UCSD-AML1 (cell line): ENCODE measurements at regions not wholly inside any gene's neighbourhood (a gene's known extent, or its start where the extent isn't known, plus 50 kb on each side); places are given as distances from the start of the nearest gene placed in this dataset.

Experiments
- DNase-seq: peaks from one replicate; lab custom pipeline; 2025; ENCODE audit not compliant: unreplicated experiment; lab: John Stamatoyannopoulos, UW

DNA sequence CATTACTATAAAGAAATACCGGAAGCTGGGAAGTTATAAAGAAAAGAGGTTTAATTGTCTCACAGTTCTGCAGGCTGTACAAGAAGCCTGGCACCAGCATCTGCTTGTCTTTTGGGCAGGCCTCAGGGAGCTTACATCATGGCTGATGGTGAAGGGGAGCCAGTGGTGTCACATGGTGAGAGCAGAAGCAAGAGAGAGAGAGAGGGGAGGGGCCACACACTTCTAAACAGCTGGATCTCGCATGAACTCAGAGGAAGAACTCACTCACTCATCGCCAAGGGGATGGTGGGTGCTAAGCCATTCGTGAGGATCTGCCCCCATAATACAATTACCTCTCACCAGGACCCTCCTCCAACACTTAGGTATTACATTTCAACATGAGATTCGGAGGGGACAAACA is 51.8 kb upstream of the ANKRD34C start:
- no peak for DNase-seq

DNA sequence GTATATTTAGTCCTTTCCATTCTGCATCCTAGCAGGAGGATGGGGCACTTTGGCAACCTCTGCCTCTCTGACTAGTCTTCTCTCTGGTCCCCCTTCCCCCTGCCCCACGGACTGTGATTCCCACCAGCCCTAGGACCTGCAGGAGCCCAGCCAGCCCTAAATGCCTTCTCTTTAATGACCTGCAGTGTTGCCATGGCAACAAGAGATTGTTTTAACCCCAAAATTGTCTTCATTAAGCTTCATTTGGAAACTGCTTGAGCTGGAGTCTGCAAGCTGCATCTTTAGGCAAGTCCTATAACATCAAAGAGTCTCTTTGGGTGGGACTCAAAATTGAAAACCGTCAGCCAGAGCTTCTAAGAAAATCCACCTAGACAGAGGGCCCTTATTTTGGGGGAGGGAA is 59.7 kb upstream of the ANKRD34C start:
- DNase-seq: no peak

DNA sequence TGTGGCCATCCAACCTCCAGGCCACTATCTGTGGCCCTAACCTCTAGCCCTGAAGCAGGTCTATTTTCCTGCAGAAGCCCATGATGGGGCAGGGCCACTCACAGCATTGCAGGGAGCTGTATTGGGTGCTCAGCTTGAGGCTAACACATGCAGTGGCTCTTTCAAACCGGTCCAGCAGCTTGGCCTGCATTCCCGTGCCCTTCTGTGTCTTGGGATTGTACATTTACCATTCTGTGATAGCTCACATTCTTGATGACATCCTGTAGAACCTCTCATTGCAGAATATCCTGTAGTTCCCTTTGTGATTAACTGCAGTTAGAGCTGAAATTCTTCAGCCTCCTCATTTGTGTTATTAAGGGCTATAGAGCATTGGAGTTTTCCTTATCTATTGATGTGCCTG is 60.8 kb upstream of the ANKRD34C start:
- no peak for DNase-seq

DNA sequence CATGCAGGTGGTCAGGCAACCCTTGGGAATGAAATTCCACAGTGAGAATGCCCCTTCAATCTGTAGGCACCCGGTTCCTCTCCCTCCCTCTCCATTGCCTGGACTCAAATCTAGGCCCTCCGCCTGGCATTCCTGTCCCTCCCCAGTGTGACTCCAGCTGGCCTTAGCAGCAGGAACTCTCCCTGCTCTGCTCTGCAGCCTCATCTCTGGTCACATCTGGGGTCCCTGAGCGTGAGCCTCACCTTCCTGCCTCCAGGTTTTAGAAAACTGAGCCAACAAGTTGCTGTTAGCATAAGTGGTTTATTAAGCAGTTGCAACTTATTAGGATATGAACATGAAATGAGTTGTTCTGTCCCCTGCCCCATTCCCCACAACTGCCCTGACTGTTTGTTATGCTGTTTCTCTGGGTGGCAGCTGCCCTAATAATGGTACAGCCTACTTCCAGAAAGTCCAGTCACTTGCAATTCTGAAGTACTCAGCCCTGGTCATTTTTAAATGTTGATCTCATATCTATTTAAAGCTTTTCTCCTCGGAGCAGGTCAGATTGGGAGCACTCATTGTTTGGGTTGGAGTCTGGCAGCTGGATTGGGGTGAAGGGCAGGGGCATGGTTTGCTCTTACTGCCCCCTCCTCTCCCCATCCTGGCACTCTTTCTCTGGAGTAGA is 63.0 kb upstream of the ANKRD34C start:
- no peak for DNase-seq

DNA sequence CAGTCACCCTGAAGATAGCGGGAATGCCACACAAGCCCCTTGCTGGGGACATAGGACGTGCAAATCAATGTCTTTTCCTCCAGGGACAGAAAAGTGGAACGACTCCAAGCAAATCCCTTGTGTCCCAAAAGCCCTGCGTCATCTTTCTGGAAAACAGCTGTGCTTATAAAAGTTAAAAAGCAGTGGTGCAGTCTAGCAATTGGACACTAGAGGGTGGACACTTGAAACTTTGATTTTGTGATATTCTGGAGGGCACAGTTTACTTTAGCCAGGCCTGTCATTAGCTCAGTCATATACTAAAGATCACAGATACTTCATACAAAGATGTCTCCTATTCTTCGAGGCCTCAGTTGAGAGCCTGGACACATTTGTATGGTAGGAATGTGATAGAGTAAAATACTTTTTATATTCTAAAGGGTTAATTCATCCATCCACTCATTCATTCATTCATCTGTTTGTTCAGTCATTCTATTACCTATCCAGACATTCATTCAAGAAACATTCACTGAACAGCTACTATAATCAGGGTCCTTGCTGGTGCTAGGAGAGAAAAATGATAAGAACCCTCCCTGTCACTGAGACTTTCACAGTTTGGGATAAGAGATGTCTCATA is 63.8 kb upstream of the ANKRD34C start:
- no peak for DNase-seq

DNA sequence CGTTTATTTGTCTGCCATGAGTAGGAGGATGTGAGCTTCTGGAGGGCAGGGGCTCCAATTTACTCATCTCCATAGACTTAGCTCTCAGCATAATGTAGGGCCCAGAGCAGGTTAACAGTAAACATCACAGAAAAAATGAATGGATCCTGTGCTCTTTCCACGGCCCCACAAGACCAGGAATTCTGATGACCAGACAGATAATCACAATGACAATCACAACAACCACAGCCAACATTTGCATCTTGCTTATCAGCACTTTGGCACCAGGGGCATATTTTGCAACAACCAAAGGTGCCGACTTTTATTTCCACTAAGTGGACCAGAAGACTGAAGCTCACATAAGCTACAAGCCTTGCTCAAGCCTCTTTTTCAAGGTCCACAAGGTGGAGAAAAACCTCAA is 68.9 kb upstream of the ANKRD34C start:
- no peak for DNase-seq

DNA sequence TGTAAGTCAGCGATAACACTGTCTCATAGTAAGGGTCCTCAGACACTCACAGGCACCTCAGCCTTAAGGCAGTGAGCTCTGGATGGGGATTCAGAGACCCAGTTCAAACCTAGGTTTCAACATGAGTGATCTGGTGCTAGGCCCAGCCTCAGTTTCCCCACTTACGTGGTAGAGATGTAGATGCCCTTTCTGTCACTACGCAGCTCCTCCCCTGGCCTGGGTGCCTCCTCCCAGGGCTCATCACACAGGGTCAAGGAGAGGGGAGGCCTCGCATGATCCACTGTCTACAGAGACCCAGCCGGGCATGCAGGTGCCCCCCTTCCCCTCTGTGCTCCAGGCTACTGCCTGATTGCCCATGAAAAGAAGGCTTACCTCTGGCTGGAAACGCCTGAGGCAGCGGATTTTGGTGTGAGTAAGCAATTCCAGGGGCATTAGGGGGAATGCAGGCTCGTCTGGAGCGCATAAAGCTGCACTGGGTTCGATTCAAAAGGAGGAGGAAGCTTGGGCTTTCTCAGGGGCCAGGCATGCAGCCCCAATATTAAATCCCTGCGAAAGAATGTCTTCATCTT is 69.8 kb upstream of the ANKRD34C start:
- DNase-seq: no peak

DNA sequence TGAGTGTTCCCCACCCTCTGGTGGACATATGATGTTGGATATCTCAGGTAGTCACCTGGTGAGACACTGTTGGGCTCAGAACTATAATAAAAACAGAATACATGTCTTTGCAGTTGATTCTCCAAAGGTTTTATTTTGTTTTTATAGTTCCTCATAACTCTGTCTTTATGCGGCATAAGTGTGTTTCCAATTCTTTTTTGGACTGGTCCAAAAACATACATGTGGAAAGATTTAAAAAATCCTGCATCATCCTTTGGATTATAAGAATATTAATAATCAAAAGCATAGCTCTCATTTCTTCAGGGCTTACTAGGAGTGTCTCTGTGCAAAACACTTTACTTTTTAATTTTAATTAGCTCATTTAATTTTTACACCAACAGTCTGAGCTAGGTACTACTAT is 71.0 kb upstream of the ANKRD34C start:
- no peak for DNase-seq

DNA sequence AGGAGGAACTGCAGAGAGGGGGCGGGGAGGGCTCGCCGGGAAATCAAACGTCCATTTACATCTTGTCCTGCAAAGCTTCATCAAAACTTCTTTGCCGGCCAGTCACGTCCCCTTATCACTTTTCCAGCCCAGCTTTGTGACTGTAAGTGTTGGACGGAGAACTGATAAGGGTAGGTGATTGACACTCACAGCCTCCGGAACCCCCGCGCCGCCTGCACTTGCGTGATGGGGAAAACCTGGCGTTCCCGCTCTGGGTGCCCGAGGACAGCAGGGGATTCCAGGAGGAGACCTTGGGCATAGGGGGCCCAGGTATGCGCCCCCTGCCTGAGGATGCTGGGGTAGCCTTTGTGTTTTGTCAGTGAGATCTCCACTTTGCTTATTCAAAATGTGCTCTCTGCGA is 72.8 kb upstream of the ANKRD34C start:
- DNase-seq: no peak

DNA sequence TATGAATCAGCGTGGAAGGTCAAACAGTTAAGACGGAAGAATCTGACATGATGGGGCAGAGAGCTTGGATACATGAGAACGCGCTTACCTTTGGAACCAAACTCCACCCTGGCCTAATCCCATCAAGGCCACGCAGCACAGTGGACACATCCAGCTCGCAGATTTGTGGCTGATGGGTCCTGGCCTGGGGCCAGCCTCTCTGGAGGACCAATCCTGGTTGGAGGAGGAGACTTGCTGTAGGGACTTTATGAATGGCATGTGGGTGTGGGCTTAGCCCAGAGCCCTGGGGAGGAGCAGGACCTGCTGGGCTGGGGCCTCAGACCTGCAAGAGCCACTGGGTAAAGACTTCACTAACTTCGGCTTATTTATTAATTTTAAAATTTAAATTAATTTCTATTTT is 73.4 kb upstream of the ANKRD34C start:
- no peak for DNase-seq

DNA sequence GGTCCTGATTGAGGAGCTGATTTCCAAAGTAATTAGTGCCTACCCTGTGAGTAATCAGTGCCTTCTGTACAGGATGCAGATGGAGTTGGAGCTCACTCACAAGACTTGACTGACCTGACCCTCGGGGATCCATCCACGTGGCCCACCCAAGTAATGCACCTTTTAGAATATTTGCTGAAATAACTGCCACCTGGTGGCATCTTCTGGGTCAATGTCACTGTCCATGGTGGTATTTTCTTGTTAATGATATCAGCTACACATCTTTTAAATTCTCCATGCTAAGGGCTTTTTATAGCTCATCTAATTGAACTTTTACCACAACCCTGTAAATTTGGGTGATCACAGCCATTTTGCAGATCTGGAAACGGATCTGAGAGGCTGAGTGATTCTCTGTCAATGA is 74.3 kb upstream of the ANKRD34C start:
- no peak for DNase-seq

DNA sequence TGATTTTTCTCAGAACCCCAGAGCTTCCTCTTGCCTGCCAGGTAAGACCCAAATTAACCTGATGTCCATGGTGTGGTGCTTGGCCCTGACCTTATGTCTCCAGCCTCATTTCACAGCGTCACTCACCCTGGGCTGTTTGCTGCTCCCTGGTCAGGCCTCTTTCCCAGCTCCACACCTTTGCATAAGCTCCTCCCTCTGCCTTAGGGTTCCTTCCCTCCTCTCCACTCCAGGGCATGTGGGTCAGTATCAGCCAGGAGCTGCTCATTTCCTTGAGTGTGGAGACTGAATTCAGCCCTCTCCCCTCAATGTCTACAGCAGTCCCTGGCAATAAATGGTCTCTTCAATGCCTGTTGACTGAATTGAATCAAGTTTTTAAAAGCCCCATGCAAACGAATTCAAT is 75.6 kb upstream of the ANKRD34C start:
- no peak for DNase-seq

DNA sequence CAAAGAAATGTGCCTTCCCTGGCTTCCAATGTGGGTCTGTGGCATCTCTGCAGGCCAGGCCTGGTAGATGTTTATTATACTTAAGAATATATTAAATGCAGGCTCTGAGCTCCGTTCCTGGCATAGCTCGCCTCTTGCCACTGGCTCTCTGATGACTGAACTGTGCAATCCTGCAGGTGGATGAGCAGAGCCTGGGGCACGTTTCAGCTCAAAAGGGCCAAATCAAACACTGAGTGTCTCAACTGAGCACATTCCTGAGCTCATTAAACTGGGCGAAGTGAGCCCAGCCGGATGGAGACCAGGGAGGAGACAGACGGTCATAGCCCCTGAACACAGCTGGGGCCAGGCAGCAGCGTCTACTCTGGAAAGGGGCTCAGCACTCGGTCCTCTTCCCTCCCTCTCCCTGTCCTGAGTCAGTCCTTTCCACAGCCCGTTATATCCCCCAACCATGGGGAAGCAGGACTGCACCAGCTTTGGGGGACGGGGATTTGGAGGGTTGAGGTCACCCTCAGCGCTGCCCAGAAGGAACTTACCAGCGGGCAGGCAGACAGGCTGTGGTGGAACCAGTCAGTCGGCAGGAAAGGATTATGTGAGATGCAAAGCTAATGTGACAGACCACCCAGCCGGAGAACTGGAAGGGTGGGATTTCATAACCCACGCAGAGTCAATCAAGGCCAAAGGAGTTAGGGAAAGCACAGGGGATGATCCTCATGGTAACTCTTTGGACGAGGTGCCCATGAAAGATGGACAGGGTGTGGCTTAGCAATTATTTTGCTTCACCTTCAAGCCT is 77.4 kb upstream of the ANKRD34C start:
- no peak for DNase-seq

DNA sequence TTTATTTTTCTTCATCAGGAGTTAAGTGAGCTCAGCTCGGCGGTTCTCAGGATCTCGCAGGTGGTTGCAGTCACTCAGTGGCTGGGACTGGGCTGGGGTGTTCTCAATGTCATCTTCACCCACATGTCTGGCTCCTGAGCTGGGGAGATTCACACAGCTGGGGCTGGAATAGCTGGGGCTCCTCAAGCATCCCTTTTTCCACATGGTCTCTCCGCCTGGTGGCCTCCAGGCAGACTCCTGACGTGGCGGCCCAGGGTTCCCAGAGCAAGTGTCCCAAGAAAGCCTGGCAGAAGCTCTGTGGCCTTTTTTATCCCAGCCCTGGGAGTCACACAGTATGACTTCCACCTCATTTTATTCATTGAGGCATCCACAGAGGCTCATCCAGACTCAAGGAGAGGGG is 84.1 kb upstream of the ANKRD34C start:
- DNase-seq: no peak

DNA sequence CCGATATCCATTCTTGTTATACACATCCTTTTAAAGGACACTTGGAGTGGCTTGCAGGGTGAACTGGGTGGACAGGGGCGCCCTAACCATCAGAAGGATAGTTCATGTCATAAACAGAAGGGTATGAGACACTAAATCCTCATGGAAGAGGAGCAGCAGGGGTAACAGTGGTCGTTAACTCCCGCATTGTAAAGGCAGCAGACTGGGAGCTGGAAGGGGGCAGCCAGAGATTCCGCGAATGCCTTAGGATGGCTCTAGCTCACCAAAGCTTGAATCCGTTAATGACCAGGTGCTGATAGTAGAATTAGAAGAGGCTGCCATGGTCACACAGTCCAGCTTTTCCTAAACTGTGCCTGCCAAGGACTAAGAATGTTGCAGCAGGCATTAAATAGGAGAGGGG is 85.2 kb upstream of the ANKRD34C start:
- DNase-seq: no peak

DNA sequence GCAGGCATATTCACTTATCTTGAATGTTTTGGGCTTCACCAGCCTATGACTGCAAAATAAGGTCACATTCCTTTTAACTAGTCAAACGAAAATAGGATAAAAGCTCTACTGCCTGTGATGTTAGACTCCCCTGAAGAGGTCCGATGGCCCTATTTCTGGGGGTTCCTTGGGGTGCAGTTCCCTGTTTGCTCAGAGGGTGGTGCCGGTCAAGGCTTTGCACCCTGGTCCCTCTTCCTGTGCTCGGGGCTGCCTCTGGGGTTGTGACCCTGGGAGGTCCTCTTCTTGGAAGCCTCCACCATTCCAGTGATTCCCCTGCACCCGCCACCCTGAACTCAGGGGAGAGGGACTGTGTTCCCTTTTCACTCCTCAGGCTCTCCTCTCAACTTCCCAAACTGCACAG is 86.7 kb upstream of the ANKRD34C start:
- no peak for DNase-seq

DNA sequence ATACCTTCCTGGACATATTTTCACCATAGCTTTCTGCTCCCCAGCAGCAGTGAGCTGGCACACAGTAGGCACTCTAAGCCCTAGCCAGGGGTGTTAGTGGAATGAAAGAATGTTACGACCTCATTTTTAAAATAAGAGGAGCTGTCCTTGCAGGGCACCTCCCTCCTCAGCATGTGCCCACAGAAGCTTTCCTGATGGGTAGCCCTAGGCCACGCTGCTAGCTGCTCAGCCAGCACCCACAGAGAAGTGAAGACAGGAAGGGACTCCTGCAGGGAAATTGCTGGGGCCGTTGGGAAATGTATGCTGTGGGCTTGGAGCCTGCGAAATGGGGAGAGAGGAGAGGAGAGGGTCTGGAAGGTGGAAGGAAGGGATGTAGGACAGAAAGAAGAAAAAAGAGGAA is 87.3 kb upstream of the ANKRD34C start:
- DNase-seq: no peak

DNA sequence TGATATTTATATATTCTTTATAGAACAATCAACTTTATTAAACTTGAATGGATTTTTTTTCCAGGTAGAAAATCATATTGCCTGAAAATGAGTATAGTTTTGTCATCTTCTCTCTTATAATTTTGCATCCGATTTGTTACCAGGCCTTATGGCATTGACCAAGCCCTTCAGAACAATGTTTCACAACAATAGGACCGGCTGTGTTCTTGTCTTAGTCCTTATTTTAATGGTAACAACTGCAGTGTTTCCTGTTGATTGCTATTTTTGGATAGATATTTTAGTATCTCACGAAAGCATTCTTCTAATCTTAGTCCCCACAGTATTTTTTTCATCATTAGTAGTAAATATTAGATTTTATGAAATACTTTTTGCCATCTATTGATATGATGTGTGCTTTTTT is 88.1 kb upstream of the ANKRD34C start:
- no peak for DNase-seq

DNA sequence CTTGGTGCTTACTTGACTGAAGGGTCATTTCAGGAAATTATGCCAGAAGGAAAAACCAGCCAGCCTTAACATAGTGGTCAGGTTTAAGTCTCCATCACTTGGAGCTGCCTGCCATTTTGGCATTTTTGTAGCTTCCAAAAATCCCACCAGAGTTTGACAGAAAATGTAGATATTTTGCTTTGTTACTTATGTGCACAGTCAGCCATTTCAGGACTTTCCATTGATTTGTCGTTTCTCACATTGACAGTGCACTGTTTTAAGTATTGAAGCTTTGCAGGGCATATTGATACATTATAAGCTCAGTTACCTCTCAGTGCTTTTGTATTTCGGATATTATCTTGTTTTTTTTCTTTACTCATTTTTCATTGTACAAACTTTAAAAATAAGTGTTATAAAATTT is 89.0 kb upstream of the ANKRD34C start:
- DNase-seq: no peak

DNA sequence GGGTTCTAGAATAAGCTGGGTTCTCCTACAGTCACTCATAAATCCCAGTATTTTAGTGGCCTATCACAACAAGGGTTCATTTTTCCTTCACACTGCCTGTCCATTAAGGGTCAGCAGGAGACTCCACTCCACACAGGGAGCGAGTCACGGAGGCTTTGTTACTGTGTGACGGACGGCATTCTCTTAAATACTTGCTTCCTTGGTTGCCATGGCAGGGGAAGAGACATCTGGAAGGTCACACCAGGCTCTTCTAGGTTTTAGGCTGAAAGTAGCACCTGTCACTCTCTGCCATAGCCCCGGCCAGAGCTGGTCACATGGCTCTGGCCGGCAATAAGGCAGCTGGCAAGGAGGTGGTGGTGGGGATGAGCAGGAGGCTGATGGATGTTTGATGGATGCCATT is 89.4 kb upstream of the ANKRD34C start:
- DNase-seq: no peak

DNA sequence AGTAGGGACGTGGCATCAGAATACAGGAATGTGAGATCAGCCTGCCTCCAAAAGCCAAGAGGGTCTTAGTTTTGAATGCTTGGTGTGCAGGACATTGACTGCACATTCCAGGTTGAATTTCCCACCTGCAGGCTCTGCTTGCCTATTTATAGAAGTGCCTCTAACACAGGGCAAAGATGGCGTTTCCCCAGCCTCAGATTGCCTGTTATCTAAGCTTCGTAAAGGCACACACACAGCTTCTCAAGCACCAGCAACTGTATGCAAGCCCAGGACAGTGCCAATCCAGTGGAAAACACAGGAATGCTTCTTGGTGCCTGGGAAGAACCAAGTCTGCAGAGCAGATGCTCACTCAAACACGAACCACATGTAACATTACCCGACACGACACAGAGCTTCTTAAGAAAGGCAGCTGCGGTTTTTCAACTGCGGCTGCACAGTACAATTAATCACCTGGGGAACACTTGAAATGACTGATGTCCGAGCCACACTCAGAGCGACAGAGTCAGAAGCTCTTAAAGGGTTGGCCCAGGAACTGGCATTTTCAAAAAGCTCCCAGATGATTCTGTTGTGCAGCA is 90.0 kb upstream of the ANKRD34C start:
- DNase-seq: no peak

DNA sequence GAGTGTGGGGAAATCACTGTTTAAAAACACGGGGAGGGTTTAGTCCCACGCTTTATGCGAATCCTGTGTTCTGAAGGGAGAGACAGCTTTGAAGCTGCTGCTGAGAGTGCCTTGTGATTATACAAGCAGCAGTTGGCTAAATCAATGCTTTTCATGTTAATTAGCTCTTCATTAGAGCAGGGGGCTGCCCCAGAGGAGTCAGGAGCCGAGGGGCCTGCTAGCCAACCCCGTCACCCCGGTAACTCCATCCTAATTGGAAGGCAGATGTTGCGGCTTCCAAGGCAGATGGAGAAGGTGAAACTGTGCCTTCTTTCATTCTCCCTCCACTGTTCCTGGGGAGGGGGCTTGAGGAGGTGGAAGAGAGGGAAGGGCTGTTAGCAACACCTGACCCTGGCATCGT is 92.4 kb upstream of the ANKRD34C start:
- DNase-seq: no peak
